SU-DHL-6 (cell line): ENCODE measurements at regions not wholly inside any gene's neighbourhood (a gene's known extent, or its start where the extent isn't known, plus 50 kb on each side); places are given as distances from the start of the nearest gene placed in this dataset.

Source experiments
- EZH2phosphoT487 ChIP-seq: fragments of 200-600 bp; sonication (generic), shearing (Covaris generic); conservative IDR thresholded peaks from 2 replicates; pipeline ENCODE4 v1.6.1; 2018; ENCODE audit warnings: mild to moderate bottlenecking, antibody characterized with exemption, low read length, moderate library complexity, mixed read lengths
- TF ChIP-seq, protein P1 (sequence below): fragments of 200-600 bp; sonication (generic); IDR thresholded peaks from one replicate; pipeline ENCODE4 v1.5.1; 2017; ENCODE audit warnings: antibody characterized with exemption, mild to moderate bottlenecking, low read length, moderate library complexity; ENCODE audit not compliant: insufficient read depth, poor library complexity, severe bottlenecking

DNA sequence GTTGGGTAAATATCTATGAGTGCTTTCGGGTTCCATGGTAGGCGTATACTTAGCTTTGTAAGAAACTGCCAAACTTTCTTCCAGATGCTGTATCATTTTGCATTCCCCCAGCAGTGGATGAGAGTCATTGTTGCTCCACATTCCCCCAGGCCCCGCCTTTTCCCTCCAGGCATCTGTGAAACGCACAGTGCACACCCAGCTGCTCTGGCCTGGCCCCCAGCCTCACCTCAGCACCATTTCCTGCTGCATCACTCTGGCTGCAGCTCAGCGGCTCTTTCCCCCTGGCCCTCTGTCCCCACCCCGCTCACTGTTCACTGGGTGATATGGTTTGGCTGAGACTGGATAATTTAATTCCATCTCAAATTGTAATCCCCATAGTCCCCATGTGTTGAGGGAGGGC lies 76.6 kb upstream of the SPTLC1 start:
- TF ChIP-seq, protein P1, sequence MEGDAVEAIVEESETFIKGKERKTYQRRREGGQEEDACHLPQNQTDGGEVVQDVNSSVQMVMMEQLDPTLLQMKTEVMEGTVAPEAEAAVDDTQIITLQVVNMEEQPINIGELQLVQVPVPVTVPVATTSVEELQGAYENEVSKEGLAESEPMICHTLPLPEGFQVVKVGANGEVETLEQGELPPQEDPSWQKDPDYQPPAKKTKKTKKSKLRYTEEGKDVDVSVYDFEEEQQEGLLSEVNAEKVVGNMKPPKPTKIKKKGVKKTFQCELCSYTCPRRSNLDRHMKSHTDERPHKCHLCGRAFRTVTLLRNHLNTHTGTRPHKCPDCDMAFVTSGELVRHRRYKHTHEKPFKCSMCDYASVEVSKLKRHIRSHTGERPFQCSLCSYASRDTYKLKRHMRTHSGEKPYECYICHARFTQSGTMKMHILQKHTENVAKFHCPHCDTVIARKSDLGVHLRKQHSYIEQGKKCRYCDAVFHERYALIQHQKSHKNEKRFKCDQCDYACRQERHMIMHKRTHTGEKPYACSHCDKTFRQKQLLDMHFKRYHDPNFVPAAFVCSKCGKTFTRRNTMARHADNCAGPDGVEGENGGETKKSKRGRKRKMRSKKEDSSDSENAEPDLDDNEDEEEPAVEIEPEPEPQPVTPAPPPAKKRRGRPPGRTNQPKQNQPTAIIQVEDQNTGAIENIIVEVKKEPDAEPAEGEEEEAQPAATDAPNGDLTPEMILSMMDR: no peak
- TF ChIP-seq EZH2phosphoT487: no peak
